OCI-LY7 (cell line): ENCODE measurements at regions not wholly inside any gene's neighbourhood (a gene's known extent, or its start where the extent isn't known, plus 50 kb on each side); places are given as distances from the start of the nearest gene placed in this dataset.

Experiments
- BruUV-seq: library from RNA; stranded (reverse); fragments of 400-500 nt; replicated peaks from 2 replicates; lab custom pipeline; 2021; lab: Mats Ljungman, UMichigan
- CTCF ChIA-PET: fragments of 300-600 bp; sonication (Branson Sonifier 250); formaldehyde crosslinking; loops from one replicate; lab custom pipeline; 2022; ENCODE audit warnings: antibody characterized with exemption; ENCODE audit not compliant: unreplicated experiment; lab: Charles Lee
- POLR2A ChIA-PET: fragments of 300-600 bp; sonication (Branson Sonifier 250); formaldehyde crosslinking; loops from one replicate; lab custom pipeline; 2022; ENCODE audit warnings: antibody characterized with exemption; lab: Charles Lee
- DNase-seq: peaks from one replicate; pipeline ENCODE4 v3.0.0-alpha.2; 2015; ENCODE audit warnings: low spot score
- H2AFZ ChIP-seq: fragments of 200-600 bp; sonication (generic), shearing (Covaris generic); 2 replicates; pipeline ENCODE4 v1.6.1; 2014; ENCODE audit warnings: mild to moderate bottlenecking, antibody characterized with exemption, low read length, moderate library complexity
- H3K27ac ChIP-seq: fragments of 200-600 bp; sonication (generic); 2 replicates; pipeline ENCODE4 v1.5.1; 2014; ENCODE audit warnings: mixed run types, low read depth, mild to moderate bottlenecking, moderate library complexity, low read length, inconsistent platforms; ENCODE audit not compliant: poor library complexity, severe bottlenecking
- H3K36me3 ChIP-seq: fragments of 200-600 bp; sonication (generic); 2 replicates; pipeline ENCODE4 v1.6.1; 2014; ENCODE audit warnings: mild to moderate bottlenecking, antibody characterized with exemption, low read length, moderate library complexity, mixed read lengths; ENCODE audit not compliant: insufficient read depth
- H3K4me1 ChIP-seq: fragments of 200-600 bp; sonication (generic); 2 replicates; pipeline ENCODE4 v1.5.1; 2014; ENCODE audit warnings: mild to moderate bottlenecking, low read length; ENCODE audit not compliant: insufficient read depth, poor library complexity, severe bottlenecking
- H3K4me2 ChIP-seq: fragments of 200-600 bp; sonication (generic); 2 replicates; pipeline ENCODE4 v1.6.1; 2014; ENCODE audit warnings: mild to moderate bottlenecking, low read length
- H3K4me3 ChIP-seq: fragments of 200-600 bp; sonication (generic); 2 replicates; pipeline ENCODE4 v1.5.1; 2014; ENCODE audit warnings: mild to moderate bottlenecking, low read depth, low read length; ENCODE audit not compliant: poor library complexity, severe bottlenecking
- H3K79me2 ChIP-seq: fragments of 200-600 bp; sonication (generic); 2 replicates; pipeline ENCODE4 v1.6.1; 2016; ENCODE audit warnings: low read depth, mild to moderate bottlenecking, low read length, moderate library complexity, mixed read lengths; ENCODE audit not compliant: insufficient read depth
- H3K9me2 ChIP-seq: fragments of 200-600 bp; sonication (generic); 2 replicates; pipeline ENCODE4 v1.6.1; 2016; ENCODE audit warnings: mild to moderate bottlenecking, low read length, mixed read lengths; ENCODE audit not compliant: insufficient read depth
- H3K9me3 ChIP-seq: fragments of 200-600 bp; sonication (generic); 2 replicates; pipeline ENCODE4 v1.6.1; 2014; ENCODE audit warnings: mild to moderate bottlenecking, mixed run types, low read length, mixed read lengths
- H4K20me1 ChIP-seq: fragments of 200-600 bp; sonication (generic); 2 replicates; pipeline ENCODE4 v1.6.1; 2014; ENCODE audit warnings: mild to moderate bottlenecking, antibody characterized with exemption, low read length, moderate library complexity, mixed read lengths; ENCODE audit not compliant: insufficient read depth
- EZH2phosphoT487 ChIP-seq: fragments of 200-600 bp; sonication (generic); IDR thresholded peaks from 2 replicates; pipeline ENCODE4 v1.6.1; 2018; ENCODE audit warnings: low read depth, borderline replicate concordance, mild to moderate bottlenecking, mixed run types, antibody characterized with exemption, low read length, moderate library complexity, mixed read lengths
- intact Hi-C: fragments of 100-400 bp; cut with micrococcal nuclease; formaldehyde crosslinking; loops from one replicate; pipeline ENCODE4 v1.10.0; 2022; ENCODE audit not compliant: unreplicated experiment
- TF ChIP-seq, protein P1 (sequence below): fragments of 200-600 bp; sonication (generic); conservative IDR thresholded peaks from 2 replicates; pipeline ENCODE4 v1.5.1; 2014; ENCODE audit warnings: mild to moderate bottlenecking, antibody characterized with exemption, low read length, moderate library complexity, mixed read lengths

GRCh38 chr15:94951538-94951937 lies 720.2 kb downstream of the MCTP2 start:
- CTCF ChIA-PET: no interaction called here
- Histone ChIP-seq H3K36me3 (no peaks in the 10 kb centered on the region), H3K4me1 (no peaks in the 10 kb centered on the region), H3K79me2 (no peaks in the 10 kb centered on the region), H4K20me1 (no peaks in the 10 kb centered on the region), H2AFZ (no peak overlapping the region), H3K9me2 (no peaks in the 10 kb centered on the region), H3K27ac (no peak overlapping the region), H3K4me3 (no peak overlapping the region), H3K4me2 (no peak overlapping the region), H3K9me3 (no peaks in the 10 kb centered on the region)
- DNase-seq: no peak
- BruUV-seq: no TSS peak
- TF ChIP-seq, protein P1, sequence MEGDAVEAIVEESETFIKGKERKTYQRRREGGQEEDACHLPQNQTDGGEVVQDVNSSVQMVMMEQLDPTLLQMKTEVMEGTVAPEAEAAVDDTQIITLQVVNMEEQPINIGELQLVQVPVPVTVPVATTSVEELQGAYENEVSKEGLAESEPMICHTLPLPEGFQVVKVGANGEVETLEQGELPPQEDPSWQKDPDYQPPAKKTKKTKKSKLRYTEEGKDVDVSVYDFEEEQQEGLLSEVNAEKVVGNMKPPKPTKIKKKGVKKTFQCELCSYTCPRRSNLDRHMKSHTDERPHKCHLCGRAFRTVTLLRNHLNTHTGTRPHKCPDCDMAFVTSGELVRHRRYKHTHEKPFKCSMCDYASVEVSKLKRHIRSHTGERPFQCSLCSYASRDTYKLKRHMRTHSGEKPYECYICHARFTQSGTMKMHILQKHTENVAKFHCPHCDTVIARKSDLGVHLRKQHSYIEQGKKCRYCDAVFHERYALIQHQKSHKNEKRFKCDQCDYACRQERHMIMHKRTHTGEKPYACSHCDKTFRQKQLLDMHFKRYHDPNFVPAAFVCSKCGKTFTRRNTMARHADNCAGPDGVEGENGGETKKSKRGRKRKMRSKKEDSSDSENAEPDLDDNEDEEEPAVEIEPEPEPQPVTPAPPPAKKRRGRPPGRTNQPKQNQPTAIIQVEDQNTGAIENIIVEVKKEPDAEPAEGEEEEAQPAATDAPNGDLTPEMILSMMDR: no peak
- no peak for TF ChIP-seq EZH2phosphoT487
- intact Hi-C loops: no loop called here
- POLR2A ChIA-PET: no interaction called here

DNA sequence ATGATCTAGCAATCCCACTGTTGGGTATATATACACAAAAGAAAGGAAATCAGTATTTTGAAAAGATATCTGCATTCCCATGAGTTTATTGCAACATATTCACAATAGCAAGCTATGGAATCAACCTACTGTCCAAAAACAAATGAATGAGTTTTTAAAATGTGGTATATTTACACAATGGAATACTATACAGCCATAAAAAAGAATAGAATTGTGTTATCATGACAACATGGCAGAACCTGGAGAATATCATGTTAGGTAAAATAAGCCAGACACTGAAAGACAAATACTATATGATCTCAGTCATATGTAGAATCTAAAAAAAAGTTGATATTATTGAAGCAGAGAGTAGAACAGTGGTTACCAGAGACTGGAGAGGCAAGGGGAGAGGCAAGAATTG lies 732.6 kb downstream of the MCTP2 start:
- H3K9me2 ChIP-seq: no peaks in the 10 kb centered on the region
- no peaks in the 10 kb centered on the region for H3K36me3 ChIP-seq
- no peak overlapping the region for H3K4me3 ChIP-seq
- no peaks in the 10 kb centered on the region for H3K79me2 ChIP-seq
- ChIA-PET POLR2A (no interaction called here), CTCF (no interaction called here)
- H3K9me3 ChIP-seq: 0 out of 2 replicates have a peak, but pooled peaks cover 5% of the 10 kb centered on the region
- intact Hi-C loops: no loop called here
- no peak overlapping the region for H3K27ac ChIP-seq
- TF ChIP-seq, protein P1: no peak
- no peak for TF ChIP-seq EZH2phosphoT487
- BruUV-seq: no TSS peak
- H3K4me1 ChIP-seq: no peaks in the 10 kb centered on the region
- no peak for DNase-seq
- H2AFZ ChIP-seq: no peak overlapping the region
- H3K4me2 ChIP-seq: no peak overlapping the region
- H4K20me1 ChIP-seq: no peaks in the 10 kb centered on the region

GRCh38 chr15:94965593-94965992 lies 734.2 kb downstream of the MCTP2 start:
- H3K4me2 ChIP-seq: no peak overlapping the region
- H4K20me1 ChIP-seq: no peaks in the 10 kb centered on the region
- no peaks in the 10 kb centered on the region for H3K36me3 ChIP-seq
- no TSS peak for BruUV-seq
- no peak overlapping the region for H3K4me3 ChIP-seq
- ChIA-PET POLR2A (no interaction called here), CTCF (no interaction called here)
- no peaks in the 10 kb centered on the region for H3K4me1 ChIP-seq
- TF ChIP-seq, protein P1: no peak
- no peak for TF ChIP-seq EZH2phosphoT487
- no peak for DNase-seq
- H3K79me2 ChIP-seq: no peaks in the 10 kb centered on the region
- H3K9me2 ChIP-seq: no peaks in the 10 kb centered on the region
- H3K27ac ChIP-seq: no peak overlapping the region
- no peak overlapping the region for H2AFZ ChIP-seq
- 0 out of 2 replicates have a peak, but pooled peaks cover 5% of the 10 kb centered on the region for H3K9me3 ChIP-seq
- intact Hi-C loops: no loop called here
